Caco-2 (cell line): ENCODE measurements at regions not wholly inside any gene's neighbourhood (a gene's known extent, or its start where the extent isn't known, plus 50 kb on each side); places are given as distances from the start of the nearest gene placed in this dataset.

ENCODE experiments used
- BruUV-seq: library from RNA; stranded (reverse); fragments of 400-500 nt; replicated peaks from 2 replicates; lab custom pipeline; 2021; lab: Mats Ljungman, UMichigan
- CTCF ChIA-PET: fragments of 300-600 bp; sonication (Branson Sonifier 250); formaldehyde crosslinking; loops from one replicate; lab custom pipeline; 2022; ENCODE audit warnings: antibody characterized with exemption; lab: Charles Lee
- POLR2A ChIA-PET: fragments of 300-600 bp; sonication (Branson Sonifier 250); formaldehyde crosslinking; loops from one replicate; lab custom pipeline; 2022; ENCODE audit warnings: antibody characterized with exemption; lab: Charles Lee
- DNase-seq, 2 experiments: peaks; one replicate each; pipeline versions ENCODE4 v3.0.0 to v3.0.0-alpha.2; 2020 to 2022
- H3K27me3 ChIP-seq: replicated peaks from 2 replicates; pipeline ENCODE4 v1.6.0; 2011; ENCODE audit warnings: low read length; ENCODE audit not compliant: control insufficient read depth, insufficient read depth
- H3K36me3 ChIP-seq: 2 replicates; pipeline ENCODE4 v1.5.1; 2011; ENCODE audit warnings: low read length; ENCODE audit not compliant: control insufficient read depth, insufficient read depth
- H3K4me1 ChIP-seq: fragments of 250-450 bp; sonication (Bioruptor Pico); 2 replicates; pipeline ENCODE4 v1.5.1; 2020; ENCODE audit warnings: mild to moderate bottlenecking
- H3K4me3 ChIP-seq: 2 replicates; pipeline ENCODE4 v1.5.1; 2011; ENCODE audit warnings: low read depth, mild to moderate bottlenecking, control low read depth, low read length
- H3K9me3 ChIP-seq: fragments of 250-450 bp; sonication (Bioruptor Pico); 2 replicates; pipeline ENCODE4 v1.5.1; 2020; ENCODE audit warnings: mild to moderate bottlenecking, moderate library complexity
- H3K27ac Mint-ChIP-seq: one replicate; pipeline ENCODE4 v1.8.0; 2022; ENCODE audit warnings: mixed read lengths; ENCODE audit not compliant: unreplicated experiment
- H3K27me3 Mint-ChIP-seq: one replicate; pipeline ENCODE4 v1.8.0; 2022; ENCODE audit warnings: mixed read lengths; ENCODE audit not compliant: insufficient read depth, unreplicated experiment
- H3K36me3 Mint-ChIP-seq: one replicate; pipeline ENCODE4 v1.8.0; 2022; ENCODE audit warnings: mild to moderate bottlenecking, mixed read lengths; ENCODE audit not compliant: insufficient read depth, unreplicated experiment
- H3K4me1 Mint-ChIP-seq: one replicate; pipeline ENCODE4 v1.8.0; 2022; ENCODE audit warnings: low read depth, mixed read lengths; ENCODE audit not compliant: unreplicated experiment
- H3K4me3 Mint-ChIP-seq: one replicate; pipeline ENCODE4 v1.8.0; 2022; ENCODE audit warnings: mild to moderate bottlenecking, moderate library complexity, mixed read lengths; ENCODE audit not compliant: unreplicated experiment
- H3K9me3 Mint-ChIP-seq: one replicate; pipeline ENCODE4 v1.8.0; 2022; ENCODE audit warnings: mixed read lengths; ENCODE audit not compliant: unreplicated experiment
- CTCF ChIP-seq, 2 experiments: fragments of 200-600 bp in 1 of 2; IDR thresholded peaks; 1 replicate in 1 of 2; 2 replicates in 1 of 2; pipeline versions ENCODE4 v1.5.1 to v1.8.0; 2011 to 2022; ENCODE audit warnings: antibody characterized with exemption in 1 of 2, control low read depth in 1 of 2, inconsistent platforms in 1 of 2, low read depth in 1 of 2, low read length in 1 of 2, mild to moderate bottlenecking in 1 of 2, moderate library complexity in 1 of 2; ENCODE audit not compliant: insufficient read depth in 1 of 2, severe bottlenecking in 1 of 2, unreplicated experiment in 1 of 2
- intact Hi-C: fragments of 100-400 bp; cut with micrococcal nuclease; formaldehyde crosslinking; loops from one replicate; pipeline ENCODE4 v1.10.0; 2022; ENCODE audit not compliant: unreplicated experiment

GRCh38 chr1:166579557-166580501 lies 259.4 kb upstream of the POGK start:
- no peak overlapping the region for H3K4me3 ChIP-seq
- no peak for DNase-seq
- intact Hi-C loops = no loop called here
- TF ChIP-seq CTCF (IDR thresholded peaks at IDR 0.05; ENCODE audit: insufficient read depth in 1 of 2, low read depth in 1 of 2, low read length in 1 of 2, severe bottlenecking in 1 of 2, unreplicated experiment in 1 of 2) = no peak
- no peaks in the 10 kb centered on the region for H3K36me3 ChIP-seq
- CTCF ChIA-PET = no interaction called here
- no peaks in the 10 kb centered on the region for H3K9me3 ChIP-seq
- no peaks in the 10 kb centered on the region for H3K4me1 Mint-ChIP-seq
- no peaks in the 10 kb centered on the region for H3K36me3 Mint-ChIP-seq
- no peaks in the 10 kb centered on the region for H3K4me1 ChIP-seq
- no peak overlapping the region for H3K4me3 Mint-ChIP-seq
- no peaks in the 10 kb centered on the region for H3K27me3 ChIP-seq
- POLR2A ChIA-PET = no interaction called here
- no peak overlapping the region for H3K27ac Mint-ChIP-seq
- BruUV-seq = no TSS peak
- no peaks in the 10 kb centered on the region for H3K9me3 Mint-ChIP-seq
- peaks cover 23% of the 10 kb centered on the region for H3K27me3 Mint-ChIP-seq

- Histone ChIP-seq H3K9me3 (no peaks in the 10 kb centered on the region), H3K27me3 (no peaks in the 10 kb centered on the region), H3K4me3 (no peak overlapping the region), H3K36me3 (no peaks in the 10 kb centered on the region), H3K4me1 (no peaks in the 10 kb centered on the region; the same call in 1 of the 2 replicates)
- Mint-ChIP-seq H3K27me3 (peaks cover 8% of the 10 kb centered on the region), H3K4me1 (no peaks in the 10 kb centered on the region), H3K36me3 (no peaks in the 10 kb centered on the region), H3K27ac (no peak overlapping the region), H3K4me3 (no peak overlapping the region), H3K9me3 (no peaks in the 10 kb centered on the region)
- no TSS peak for BruUV-seq
- TF ChIP-seq CTCF (IDR thresholded peaks at IDR 0.05; ENCODE audit: insufficient read depth in 1 of 2, low read depth in 1 of 2, low read length in 1 of 2, severe bottlenecking in 1 of 2, unreplicated experiment in 1 of 2) = no peak
- CTCF ChIA-PET = no interaction called here
- intact Hi-C loops = no loop called here
- no peak for DNase-seq
- POLR2A ChIA-PET = no interaction called here
Measured at GRCh38 chr1:166588741-166589140, 250.5 kb upstream of the POGK start.

- H3K4me3 Mint-ChIP-seq = no peak overlapping the region
- Histone ChIP-seq H3K4me3 (no peak overlapping the region), H3K36me3 (no peaks in the 10 kb centered on the region), H3K9me3 (no peaks in the 10 kb centered on the region), H3K4me1 (no peaks in the 10 kb centered on the region; the same call in 1 of the 2 replicates), H3K27me3 (no peaks in the 10 kb centered on the region)
- ChIA-PET POLR2A (no interaction called here), CTCF (no interaction called here)
- intact Hi-C loops = no loop called here
- H3K27ac Mint-ChIP-seq = no peak overlapping the region
- TF ChIP-seq CTCF (IDR thresholded peaks at IDR 0.05; ENCODE audit: insufficient read depth in 1 of 2, low read depth in 1 of 2, low read length in 1 of 2, severe bottlenecking in 1 of 2, unreplicated experiment in 1 of 2) = no peak
- H3K36me3 Mint-ChIP-seq = no peaks in the 10 kb centered on the region
- peaks cover 8% of the 10 kb centered on the region for H3K27me3 Mint-ChIP-seq
- H3K4me1 Mint-ChIP-seq = no peaks in the 10 kb centered on the region
- DNase-seq = no peak
- no TSS peak for BruUV-seq
- H3K9me3 Mint-ChIP-seq = no peaks in the 10 kb centered on the region
Measured at GRCh38 chr1:166590161-166590560, 249.1 kb upstream of the POGK start.
